Smooth muscle cell (in vitro differentiated cells): ENCODE measurements at regions not wholly inside any gene's neighbourhood (a gene's known extent, or its start where the extent isn't known, plus 50 kb on each side); places are given as distances from the start of the nearest gene placed in this dataset.
A peak's percentile ranks its signal among the peaks of the same experiment; 100 is the strongest.

Experiments used
- DNase-seq: peaks from one replicate; lab custom pipeline; 2025; ENCODE audit not compliant: unreplicated experiment; lab: John Stamatoyannopoulos, UW
- H2AFZ ChIP-seq: fragments of 200-600 bp; sonication (generic); 2 replicates; pipeline ENCODE4 v1.6.0; 2016; ENCODE audit warnings: antibody characterized with exemption, low read depth, mild to moderate bottlenecking
- H3F3A ChIP-seq: fragments of 200-600 bp; sonication (generic); 2 replicates; pipeline ENCODE4 v1.6.0; 2017; ENCODE audit warnings: antibody characterized with exemption, low read depth
- H3K27ac ChIP-seq: fragments of 200-600 bp; sonication (generic); 2 replicates; pipeline ENCODE4 v1.5.1; 2016; ENCODE audit warnings: low read depth, mild to moderate bottlenecking
- H3K27me3 ChIP-seq: fragments of 200-600 bp; sonication (generic); 2 replicates; pipeline ENCODE4 v1.6.1; 2016; ENCODE audit warnings: low read depth, mild to moderate bottlenecking
- H3K36me3 ChIP-seq: fragments of 200-600 bp; sonication (generic); 2 replicates; pipeline ENCODE4 v1.5.1; 2016; ENCODE audit warnings: low read depth
- H3K4me1 ChIP-seq: fragments of 200-600 bp; sonication (generic); 2 replicates; pipeline ENCODE4 v1.5.1; 2016; ENCODE audit warnings: low read depth
- H3K4me2 ChIP-seq: fragments of 200-600 bp; sonication (generic); 2 replicates; pipeline ENCODE4 v1.6.0; 2016; ENCODE audit warnings: mild to moderate bottlenecking
- H3K4me3 ChIP-seq: fragments of 200-600 bp; sonication (generic); 2 replicates; pipeline ENCODE4 v1.5.1; 2016; ENCODE audit warnings: mild to moderate bottlenecking
- H3K79me2 ChIP-seq: fragments of 200-600 bp; sonication (generic); 2 replicates; pipeline ENCODE4 v1.6.0; 2016; ENCODE audit warnings: low read depth, mild to moderate bottlenecking
- H3K9ac ChIP-seq: fragments of 200-600 bp; sonication (generic); 2 replicates; pipeline ENCODE4 v1.6.0; 2016; ENCODE audit warnings: low read depth
- H3K9me3 ChIP-seq: fragments of 200-600 bp; sonication (generic); replicated peaks from 2 replicates; pipeline ENCODE4 v1.5.1; 2016; ENCODE audit warnings: low read depth
- H4K20me1 ChIP-seq: fragments of 200-600 bp; sonication (generic); 2 replicates; pipeline ENCODE4 v1.6.0; 2016; ENCODE audit warnings: low read depth
- CTCF ChIP-seq: fragments of 200-600 bp; sonication (generic); IDR thresholded peaks from 2 replicates; pipeline ENCODE4 v1.5.1; 2017; ENCODE audit warnings: borderline replicate concordance, mild to moderate bottlenecking, antibody characterized with exemption; ENCODE audit not compliant: insufficient read depth, poor library complexity, severe bottlenecking
- WGBS: methylation state at CpG from one replicate; pipeline ENCODE4 v1.1.7; 2016; ENCODE audit warnings: low lambda C conversion rate; 5-methylcytosine and 5-hydroxymethylcytosine counted together

GRCh38 chr9:78470741-78471140 lies 173.8 kb downstream of the PSAT1 start:
- Histone ChIP-seq H4K20me1 (no peaks in the 10 kb centered on the region), H3K9ac (no peak overlapping the region), H3K79me2 (no peaks in the 10 kb centered on the region), H3K4me3 (no peak overlapping the region), H3K4me1 (no peaks in the 10 kb centered on the region), H3K4me2 (no peak overlapping the region), H3K36me3 (no peaks in the 10 kb centered on the region), H2AFZ (no peak overlapping the region), H3K27me3 (no peaks in the 10 kb centered on the region), H3F3A (no peaks in the 10 kb centered on the region), H3K27ac (no peak overlapping the region), H3K9me3 (peaks cover 3% of the 10 kb centered on the region)
- DNase-seq = no peak
- WGBS = 73% methylated on average over 5 of the region's 5 CpGs
- no peak for TF ChIP-seq CTCF

- WGBS = 91% methylated on average over 3 of the region's 3 CpGs
- no peaks in the 10 kb centered on the region for H3F3A ChIP-seq
- no peaks in the 10 kb centered on the region for H3K4me1 ChIP-seq
Observed at GRCh38 chr9:78472111-78472510, 175.2 kb downstream of the PSAT1 start.

DNA sequence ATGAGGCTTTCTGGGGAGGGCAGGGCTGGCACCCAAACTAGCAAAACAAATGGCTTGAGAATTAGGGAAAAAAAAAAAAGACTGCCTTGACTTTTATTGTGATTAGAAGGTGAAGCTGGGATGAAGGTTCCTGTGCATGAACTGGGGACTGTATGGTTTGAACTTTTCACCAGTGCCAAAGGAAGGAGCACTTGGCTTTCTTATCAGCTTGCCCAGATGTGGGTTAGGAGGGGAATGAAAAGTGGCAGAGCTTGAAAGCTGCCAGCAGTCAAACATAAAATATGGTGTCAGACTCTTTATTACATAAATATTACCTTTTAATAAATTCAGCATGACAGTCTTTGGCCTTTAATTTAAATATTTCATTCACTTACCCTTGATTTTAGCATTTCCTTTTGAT lies 182.5 kb downstream of the PSAT1 start:
- no peak overlapping the region for H3K27ac ChIP-seq
- no peak overlapping the region for H3K4me2 ChIP-seq
- no peaks in the 10 kb centered on the region for H3K36me3 ChIP-seq
- no peak overlapping the region for H3K9ac ChIP-seq
- H4K20me1 ChIP-seq = no peaks in the 10 kb centered on the region
- DNase-seq = no peak
- no peaks in the 10 kb centered on the region for H3K4me1 ChIP-seq
- no peaks in the 10 kb centered on the region for H3F3A ChIP-seq
- no peak overlapping the region for H3K4me3 ChIP-seq
- H3K27me3 ChIP-seq = no peaks in the 10 kb centered on the region
- H3K9me3 ChIP-seq = peaks cover 6% of the 10 kb centered on the region
- H2AFZ ChIP-seq = no peak overlapping the region
- no peaks in the 10 kb centered on the region for H3K79me2 ChIP-seq
- no peak for TF ChIP-seq CTCF

More at GRCh38 chr9:78472111-78472510, 175.2 kb downstream of the PSAT1 start:
- no peak overlapping the region for H3K9ac ChIP-seq
- H3K9me3 ChIP-seq = peaks cover 3% of the 10 kb centered on the region
- H3K4me2 ChIP-seq = no peak overlapping the region
- H2AFZ ChIP-seq = no peak overlapping the region
- H4K20me1 ChIP-seq = no peaks in the 10 kb centered on the region
- no peaks in the 10 kb centered on the region for H3K79me2 ChIP-seq
- H3K27ac ChIP-seq = no peak overlapping the region
- H3K36me3 ChIP-seq = no peaks in the 10 kb centered on the region
- H3K4me3 ChIP-seq = no peak overlapping the region
- no peak for TF ChIP-seq CTCF
- no peak for DNase-seq
- H3K27me3 ChIP-seq = no peaks in the 10 kb centered on the region

DNA sequence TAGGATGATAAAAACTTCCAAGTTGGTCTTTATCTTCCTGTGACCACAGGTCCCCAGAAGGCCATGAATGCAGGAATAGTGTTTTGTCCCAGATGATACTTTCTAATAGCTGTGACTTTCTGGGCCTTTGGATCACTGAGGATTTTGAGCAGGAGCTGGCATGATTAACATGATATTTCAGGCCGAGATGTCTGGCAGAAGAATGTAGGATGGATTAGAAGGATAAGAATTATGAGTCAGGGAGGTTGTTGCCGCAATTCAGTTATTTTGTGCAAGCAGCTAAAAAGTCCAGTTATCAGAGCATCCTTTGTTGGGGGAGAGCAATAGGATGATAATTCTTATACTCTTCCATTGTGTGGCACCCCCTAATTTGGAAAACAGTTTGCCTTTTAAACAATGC lies 189.7 kb downstream of the PSAT1 start:
- peaks cover 10% of the 10 kb centered on the region for H3F3A ChIP-seq
- peaks cover 2% of the 10 kb centered on the region for H3K4me1 ChIP-seq
- H3K4me2 ChIP-seq = peak overlapping the region; percentile 33
- H3K36me3 ChIP-seq = no peaks in the 10 kb centered on the region
- H4K20me1 ChIP-seq = no peaks in the 10 kb centered on the region
- H3K27me3 ChIP-seq = no peaks in the 10 kb centered on the region
- H3K27ac ChIP-seq = no peak overlapping the region
- H3K79me2 ChIP-seq = no peaks in the 10 kb centered on the region
- TF ChIP-seq CTCF = no peak
- no peak overlapping the region for H3K9ac ChIP-seq
- peaks cover 6% of the 10 kb centered on the region for H3K9me3 ChIP-seq
- H3K4me3 ChIP-seq = no peak overlapping the region
- no peak overlapping the region for H2AFZ ChIP-seq
- WGBS = 41% methylated on average over 2 of the region's 2 CpGs
- no peak for DNase-seq
